ENCODE measurements at regions not wholly inside any gene's neighbourhood (a gene's known extent, or its start where the extent isn't known, plus 50 kb on each side); places are given as distances from the start of the nearest gene placed in this dataset.

GRCh38 chr5:125695996-125696655 is 727.1 kb upstream of the GRAMD2B start:
- TF ChIP-seq POLR2A (IDR thresholded peaks at IDR 0.05) = no peak
- no peak for TF ChIP-seq CTCF (IDR thresholded peaks at IDR 0.05)

Data from lower leg skin (tissue), 3 donors.